ENCODE measurements at regions not wholly inside any gene's neighbourhood (a gene's known extent, or its start where the extent isn't known, plus 50 kb on each side); places are given as distances from the start of the nearest gene placed in this dataset.
"Not testable (repeated sequence)": the region's sequence is repeated elsewhere in the genome, so short reads cannot be mapped to it uniquely, and the experiment has no call there.

GRCh38 chr10:46803082-46803481 lies 108.1 kb upstream of the PTPN20 start:
- not testable (repeated sequence) for H3K4me3 ChIP-seq, H3K27ac ChIP-seq, H3K9me3 ChIP-seq, H3K36me3 ChIP-seq, H4K20me1 ChIP-seq, H3K4me1 ChIP-seq, H3K4me2 ChIP-seq, H3K27me3 ChIP-seq, H3K9ac ChIP-seq

DNA sequence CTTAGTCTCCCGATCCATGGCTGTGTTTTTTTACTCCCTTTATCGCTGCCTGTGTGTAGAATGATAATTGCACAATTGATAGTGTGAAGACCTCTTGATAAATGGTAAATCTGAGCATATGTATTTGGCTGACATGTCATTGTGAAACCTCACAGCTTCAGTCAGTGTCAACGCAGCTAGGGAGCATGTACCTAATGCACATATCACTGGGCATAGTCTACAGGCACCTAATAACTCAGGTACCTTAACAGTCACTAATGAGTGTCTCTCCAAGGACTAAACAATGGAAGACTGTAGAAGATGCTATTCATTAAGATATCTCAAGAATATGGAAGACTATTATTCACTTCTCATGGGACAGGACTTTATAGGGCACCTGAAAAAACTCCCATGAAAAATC lies 101.0 kb upstream of the PTPN20 start:
- H3K36me3 ChIP-seq, H3K27ac ChIP-seq, H4K20me1 ChIP-seq, H3K4me2 ChIP-seq, H3K9ac ChIP-seq, H3K9me3 ChIP-seq, H3K4me1 ChIP-seq, H3K4me3 ChIP-seq, H3K27me3 ChIP-seq: not testable (repeated sequence)

GRCh38 chr10:46816126-46816525 lies 95.1 kb upstream of the PTPN20 start:
- not testable (repeated sequence) for H4K20me1 ChIP-seq, H3K4me3 ChIP-seq, H3K4me2 ChIP-seq, H3K4me1 ChIP-seq, H3K9me3 ChIP-seq, H3K27ac ChIP-seq, H3K9ac ChIP-seq, H3K36me3 ChIP-seq, H3K27me3 ChIP-seq

DNA sequence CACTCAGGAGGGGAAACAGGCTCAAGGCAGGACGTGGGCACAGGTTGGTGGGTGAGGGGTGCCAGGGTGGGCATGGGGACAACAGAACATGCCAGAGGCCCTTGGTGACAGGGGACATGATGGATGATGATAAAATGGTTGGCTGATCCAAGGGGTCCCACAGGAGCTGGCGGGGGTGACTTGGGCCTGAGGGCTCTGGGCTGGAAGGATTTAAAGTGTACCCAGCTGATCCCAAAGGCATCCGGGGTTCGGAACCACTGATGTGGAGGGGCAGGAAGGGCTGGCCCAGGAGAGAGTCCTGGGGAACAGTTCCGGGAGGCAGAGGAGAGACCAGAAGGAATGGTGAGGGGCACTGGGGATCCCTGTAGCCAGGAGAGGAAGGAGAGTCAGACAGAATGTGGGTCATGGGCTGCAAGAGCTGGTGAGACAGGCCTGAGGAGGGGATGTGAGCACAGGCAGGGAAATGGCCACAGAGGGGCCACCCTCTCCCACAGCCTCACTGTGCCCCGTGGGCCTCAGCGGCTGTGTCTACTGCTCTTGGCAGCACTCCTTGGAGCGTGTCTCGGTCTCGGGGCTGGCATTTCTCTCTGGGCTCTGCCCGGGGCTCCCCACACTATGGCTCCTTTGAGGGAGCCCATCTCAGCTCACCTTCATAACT lies 70.7 kb upstream of the PTPN20 start:
- H3K36me3 ChIP-seq, H3K9ac ChIP-seq, H3K27me3 ChIP-seq, H3K4me2 ChIP-seq, H3K9me3 ChIP-seq, H3K27ac ChIP-seq, H3K4me1 ChIP-seq, H4K20me1 ChIP-seq, H3K4me3 ChIP-seq: not testable (repeated sequence)

- H3K4me2 ChIP-seq, H3K27me3 ChIP-seq, H3K9me3 ChIP-seq, H3K36me3 ChIP-seq, H3K9ac ChIP-seq, H3K27ac ChIP-seq, H3K4me3 ChIP-seq, H3K4me1 ChIP-seq, H4K20me1 ChIP-seq: not testable (repeated sequence)
Observed at GRCh38 chr10:46841051-46841593, 70.1 kb upstream of the PTPN20 start.

GRCh38 chr10:46845194-46845593 lies 66.0 kb upstream of the PTPN20 start:
- not testable (repeated sequence) for H3K9ac ChIP-seq, H3K27me3 ChIP-seq, H3K36me3 ChIP-seq, H3K9me3 ChIP-seq, H3K4me3 ChIP-seq, H3K4me2 ChIP-seq, H3K4me1 ChIP-seq, H4K20me1 ChIP-seq, H3K27ac ChIP-seq

DNA sequence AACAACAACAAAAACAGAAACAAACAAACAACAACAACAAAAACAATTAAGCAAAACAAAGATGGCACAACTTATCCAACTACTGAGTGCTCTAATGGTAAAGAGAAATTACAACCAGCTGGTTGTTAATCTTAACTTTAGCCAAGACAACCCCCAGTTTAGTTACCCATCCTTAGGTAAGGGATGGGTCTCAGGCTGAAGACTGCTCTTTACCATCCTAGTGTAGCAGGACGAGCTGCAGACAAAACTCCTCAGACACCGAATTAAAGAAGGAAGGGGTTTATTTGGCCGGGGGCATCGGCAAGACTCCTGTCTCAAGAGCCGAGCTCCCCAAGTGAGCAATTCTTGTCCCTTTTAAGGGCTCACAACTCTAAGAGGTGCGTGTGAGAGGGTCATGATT lies 65.6 kb upstream of the PTPN20 start:
- H3K27ac ChIP-seq, H3K4me1 ChIP-seq, H4K20me1 ChIP-seq, H3K36me3 ChIP-seq, H3K9ac ChIP-seq, H3K4me3 ChIP-seq, H3K4me2 ChIP-seq, H3K27me3 ChIP-seq, H3K9me3 ChIP-seq: not testable (repeated sequence)

- not testable (repeated sequence) for H3K27me3 ChIP-seq, H3K4me3 ChIP-seq, H3K27ac ChIP-seq, H3K4me1 ChIP-seq, H3K9me3 ChIP-seq, H3K36me3 ChIP-seq, H4K20me1 ChIP-seq, H3K4me2 ChIP-seq, H3K9ac ChIP-seq
Observed at GRCh38 chr10:46860753-46861152, 50.5 kb upstream of the PTPN20 start.
